ENCODE measurements at regions not wholly inside any gene's neighbourhood (a gene's known extent, or its start where the extent isn't known, plus 50 kb on each side); places are given as distances from the start of the nearest gene placed in this dataset.

GRCh38 chr6:97841763-97842162, 558.7 kb upstream of the MMS22L start:
- H3K27me3 Mint-ChIP-seq (ENCODE audit: insufficient read depth), result peaks cover 7% of the 10 kb centered on the region
- TF ChIP-seq CTCF (conservative IDR thresholded peaks at IDR 0.05), result no peak
- peaks cover 15% of the 10 kb centered on the region for H3K4me1 Mint-ChIP-seq
- H3K36me3 ChIP-seq (ENCODE audit: control insufficient read depth, insufficient read depth, low read length), result no peaks in the 10 kb centered on the region
- peaks cover 30% of the 10 kb centered on the region for H3K27me3 ChIP-seq (ENCODE audit: control insufficient read depth, insufficient read depth, low read length, poor library complexity, severe bottlenecking)
- DNase-seq, result no peak
- no peaks in the 10 kb centered on the region for H3K9me3 Mint-ChIP-seq
- no peak overlapping the region for H3K9ac ChIP-seq (ENCODE audit: extremely low read depth, low read length, poor library complexity, severe bottlenecking)
- WGBS, 2 experiments (ENCODE audit: insufficient coverage in 1 of 2, insufficient read length in 1 of 2), result 84% methylated on average over 2 of the region's 3 CpGs; no CpG with 5 or more reads in 1 of the 2 experiments
- H3K4me1 ChIP-seq (ENCODE audit: control insufficient read depth, insufficient read depth, low read length), result no peaks in the 10 kb centered on the region
- H3K9me3 ChIP-seq (ENCODE audit: control insufficient read depth, low read length), result no peaks in the 10 kb centered on the region
- no peak overlapping the region for H3K27ac Mint-ChIP-seq
- no peaks in the 10 kb centered on the region for H3K36me3 Mint-ChIP-seq (ENCODE audit: low read depth)
- H3K27ac ChIP-seq (ENCODE audit: low read depth, low read length), result no peak overlapping the region
- H3K4me3 ChIP-seq (ENCODE audit: low read length), result no peak overlapping the region
- no peak overlapping the region for H3K4me3 Mint-ChIP-seq

- Mint-ChIP-seq H3K27ac (no peak overlapping the region), H3K4me1 (peaks cover 9% of the 10 kb centered on the region)
Observed at GRCh38 chr6:97842521-97842920, 559.5 kb upstream of the MMS22L start.

GRCh38 chr6:97849390-97849789, 566.4 kb upstream of the MMS22L start:
- Histone ChIP-seq H3K9me3 (ENCODE audit: control insufficient read depth, low read length) (no peaks in the 10 kb centered on the region), H3K4me3 (ENCODE audit: low read length) (no peak overlapping the region), H3K4me1 (ENCODE audit: control insufficient read depth, insufficient read depth, low read length) (no peaks in the 10 kb centered on the region), H3K27ac (ENCODE audit: low read depth, low read length) (no peak overlapping the region), H3K36me3 (ENCODE audit: control insufficient read depth, insufficient read depth, low read length) (no peaks in the 10 kb centered on the region), H3K9ac (ENCODE audit: extremely low read depth, low read length, poor library complexity, severe bottlenecking) (no peak overlapping the region), H3K27me3 (ENCODE audit: control insufficient read depth, insufficient read depth, low read length, poor library complexity, severe bottlenecking) (no peaks in the 10 kb centered on the region)
- Mint-ChIP-seq H3K9me3 (no peaks in the 10 kb centered on the region), H3K36me3 (ENCODE audit: low read depth) (no peaks in the 10 kb centered on the region), H3K4me1 (peaks cover 7% of the 10 kb centered on the region), H3K27ac (no peak overlapping the region), H3K27me3 (ENCODE audit: insufficient read depth) (no peaks in the 10 kb centered on the region), H3K4me3 (no peak overlapping the region)
- no peak for DNase-seq
- no peak for TF ChIP-seq CTCF (conservative IDR thresholded peaks at IDR 0.05)
- WGBS, 2 experiments (ENCODE audit: insufficient coverage in 1 of 2, insufficient read length in 1 of 2), result 100% methylated on average over 2 of the region's 2 CpGs; no CpG with 5 or more reads in 1 of the 2 experiments

More at GRCh38 chr6:97842521-97842920, 559.5 kb upstream of the MMS22L start:
- 96 to 100% methylated on average over 1 to 2 of the region's 2 CpGs for WGBS, 2 experiments (ENCODE audit: insufficient coverage in 1 of 2, insufficient read length in 1 of 2)
- H3K4me3 ChIP-seq (ENCODE audit: low read length), result no peak overlapping the region
- TF ChIP-seq CTCF (conservative IDR thresholded peaks at IDR 0.05), result no peak
- H3K27me3 Mint-ChIP-seq (ENCODE audit: insufficient read depth), result peaks cover 7% of the 10 kb centered on the region
- no peaks in the 10 kb centered on the region for H3K36me3 Mint-ChIP-seq (ENCODE audit: low read depth)
- H3K27ac ChIP-seq (ENCODE audit: low read depth, low read length), result no peak overlapping the region
- H3K4me3 Mint-ChIP-seq, result no peak overlapping the region
- H3K4me1 ChIP-seq (ENCODE audit: control insufficient read depth, insufficient read depth, low read length), result no peaks in the 10 kb centered on the region
- no peak for DNase-seq
- H3K9me3 ChIP-seq (ENCODE audit: control insufficient read depth, low read length), result no peaks in the 10 kb centered on the region
- peaks cover 27% of the 10 kb centered on the region for H3K27me3 ChIP-seq (ENCODE audit: control insufficient read depth, insufficient read depth, low read length, poor library complexity, severe bottlenecking)
- no peak overlapping the region for H3K9ac ChIP-seq (ENCODE audit: extremely low read depth, low read length, poor library complexity, severe bottlenecking)
- no peaks in the 10 kb centered on the region for H3K36me3 ChIP-seq (ENCODE audit: control insufficient read depth, insufficient read depth, low read length)
- no peaks in the 10 kb centered on the region for H3K9me3 Mint-ChIP-seq
